Nephron (organoid): ENCODE measurements at regions not wholly inside any gene's neighbourhood (a gene's known extent, or its start where the extent isn't known, plus 50 kb on each side); places are given as distances from the start of the nearest gene placed in this dataset.
"Not testable (repeated sequence)": the region's sequence is repeated elsewhere in the genome, so short reads cannot be mapped to it uniquely, and the experiment has no call there.

ENCODE experiments used
- H3K27ac Mint-ChIP-seq, 3 experiments: 2 replicates each; pipeline ENCODE4 v1.8.0; 2020; ENCODE audit warnings: mixed read lengths in 3 of 3, mild to moderate bottlenecking in 2 of 3, moderate library complexity in 1 of 3
- H3K27me3 Mint-ChIP-seq: 2 replicates; pipeline ENCODE4 v1.8.0; 2021; ENCODE audit warnings: low read depth, mild to moderate bottlenecking, moderate library complexity, mixed read lengths
- H3K36me3 Mint-ChIP-seq: 2 replicates; pipeline ENCODE4 v1.8.0; 2020; ENCODE audit warnings: low read depth, mixed read lengths
- H3K4me1 Mint-ChIP-seq: 2 replicates; pipeline ENCODE4 v1.8.0; 2020; ENCODE audit warnings: mixed read lengths
- H3K4me3 Mint-ChIP-seq, 3 experiments: 2 replicates each; pipeline ENCODE4 v1.8.0; 2020; ENCODE audit warnings: mild to moderate bottlenecking in 3 of 3, mixed read lengths in 3 of 3, moderate library complexity in 2 of 3
- H3K9me3 Mint-ChIP-seq: 2 replicates; pipeline ENCODE4 v1.8.0; 2020; ENCODE audit warnings: mixed read lengths
- CTCF ChIP-seq, 3 experiments: fragments of 200-600 bp; sonication (generic); IDR thresholded peaks; one replicate each; pipeline ENCODE4 v1.5.0; 2021; ENCODE audit warnings: antibody characterized with exemption in 3 of 3; ENCODE audit not compliant: unreplicated experiment in 3 of 3

DNA sequence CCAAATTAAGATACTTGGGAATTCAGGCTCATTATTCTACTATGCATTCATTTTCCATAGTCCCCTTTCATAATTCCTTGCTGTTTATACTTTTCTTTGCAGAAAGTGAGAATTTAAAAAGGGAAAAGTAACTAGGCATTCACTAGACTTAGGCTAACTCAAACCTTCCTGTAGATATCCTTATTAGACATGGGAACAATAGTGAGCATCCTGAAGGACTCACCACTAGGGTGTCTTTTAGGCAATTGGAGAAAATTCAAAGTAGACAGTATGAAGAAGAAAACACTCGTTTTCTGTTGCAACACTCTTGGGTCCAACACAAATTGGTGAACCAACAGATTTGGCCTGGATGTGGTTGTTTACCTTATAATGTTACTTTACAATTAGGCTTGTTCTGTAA lies 213.2 kb upstream of the GRIN3A start:
- H3K4me1 Mint-ChIP-seq, result no peaks in the 10 kb centered on the region
- peaks cover 1% of the 10 kb centered on the region for H3K27me3 Mint-ChIP-seq
- H3K36me3 Mint-ChIP-seq, result no peaks in the 10 kb centered on the region
- no peak overlapping the region for H3K4me3 Mint-ChIP-seq
- H3K9me3 Mint-ChIP-seq, result peaks cover 2% of the 10 kb centered on the region
- no peak for TF ChIP-seq CTCF (IDR thresholded peaks at IDR 0.05; ENCODE audit: unreplicated experiment in 3 of 3)
- no peak overlapping the region for H3K27ac Mint-ChIP-seq

- no peaks in the 10 kb centered on the region for H3K4me1 Mint-ChIP-seq
- peaks cover 3% of the 10 kb centered on the region for H3K9me3 Mint-ChIP-seq
- H3K4me3 Mint-ChIP-seq, result no peak overlapping the region
- H3K27me3 Mint-ChIP-seq, result no peaks in the 10 kb centered on the region
- no peak for TF ChIP-seq CTCF (IDR thresholded peaks at IDR 0.05; ENCODE audit: unreplicated experiment in 3 of 3)
- no peaks in the 10 kb centered on the region for H3K36me3 Mint-ChIP-seq
- H3K27ac Mint-ChIP-seq, result no peak overlapping the region
These were observed 193.3 kb upstream of the GRIN3A start for GRCh38 chr9:101931756-101932155.

DNA sequence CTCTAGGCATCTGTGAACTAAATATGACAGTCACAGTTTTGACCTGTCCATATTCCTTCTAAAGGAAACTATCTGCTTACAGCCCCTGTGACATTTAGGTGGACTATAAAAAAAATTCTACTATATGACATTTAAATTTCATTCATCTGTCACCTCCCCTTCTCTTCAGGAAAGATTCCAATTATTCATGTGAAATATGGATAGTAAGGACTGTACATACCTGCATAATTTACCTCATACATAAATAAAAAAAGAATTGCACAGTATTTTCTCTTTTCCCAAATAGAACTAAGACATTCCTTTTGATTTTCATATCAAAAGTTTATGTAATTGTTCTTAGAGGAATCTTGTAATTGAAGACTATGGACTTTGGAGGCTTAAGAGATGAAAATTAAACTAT lies 192.3 kb upstream of the GRIN3A start:
- no peak overlapping the region for H3K27ac Mint-ChIP-seq
- H3K4me3 Mint-ChIP-seq, result no peak overlapping the region
- no peaks in the 10 kb centered on the region for H3K4me1 Mint-ChIP-seq
- no peaks in the 10 kb centered on the region for H3K27me3 Mint-ChIP-seq
- peaks cover under 1% of the 10 kb centered on the region for H3K9me3 Mint-ChIP-seq
- no peak for TF ChIP-seq CTCF (IDR thresholded peaks at IDR 0.05; ENCODE audit: unreplicated experiment in 3 of 3)
- no peaks in the 10 kb centered on the region for H3K36me3 Mint-ChIP-seq

- Mint-ChIP-seq H3K27ac (no peak overlapping the region), H3K36me3 (no peaks in the 10 kb centered on the region), H3K4me1 (no peaks in the 10 kb centered on the region), H3K27me3 (no peaks in the 10 kb centered on the region), H3K9me3 (no peaks in the 10 kb centered on the region), H3K4me3 (no peak overlapping the region)
- no peak for TF ChIP-seq CTCF (IDR thresholded peaks at IDR 0.05; ENCODE audit: unreplicated experiment in 3 of 3)
These were observed 187.1 kb upstream of the GRIN3A start for GRCh38 chr9:101925498-101925897.

- Mint-ChIP-seq H3K36me3 (no peaks in the 10 kb centered on the region), H3K27me3 (no peaks in the 10 kb centered on the region), H3K4me3 (no peak overlapping the region), H3K4me1 (no peaks in the 10 kb centered on the region), H3K9me3 (no peaks in the 10 kb centered on the region), H3K27ac (no peak overlapping the region)
- no peak for TF ChIP-seq CTCF (IDR thresholded peaks at IDR 0.05; ENCODE audit: unreplicated experiment in 3 of 3)
These were observed 185.0 kb upstream of the GRIN3A start for GRCh38 chr9:101923451-101923850.

- H3K27me3 Mint-ChIP-seq, H3K27ac Mint-ChIP-seq, H3K36me3 Mint-ChIP-seq, H3K4me3 Mint-ChIP-seq, H3K4me1 Mint-ChIP-seq, H3K9me3 Mint-ChIP-seq: not testable (repeated sequence)
These were observed 178.5 kb upstream of the GRIN3A start for GRCh38 chr9:101916948-101917347.

DNA sequence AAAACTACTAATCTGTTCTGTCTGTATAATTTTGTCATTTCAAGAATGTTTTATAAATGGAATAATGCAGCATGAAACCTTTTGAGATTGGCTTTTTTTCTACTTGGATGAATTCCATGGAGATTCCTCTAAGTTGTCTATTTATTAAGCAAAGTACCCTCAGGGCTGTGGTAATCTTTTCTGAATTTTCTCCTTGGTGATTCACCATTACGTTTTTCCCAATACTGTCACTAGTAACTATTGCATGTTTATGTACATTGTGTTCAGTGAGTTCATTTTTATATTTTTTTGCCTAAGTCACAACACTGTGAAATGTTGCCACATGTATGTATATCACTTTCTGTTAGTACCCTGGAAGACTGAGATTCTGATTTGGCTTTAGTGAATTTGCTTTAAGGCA lies 177.0 kb upstream of the GRIN3A start:
- Mint-ChIP-seq H3K27ac (no peak overlapping the region), H3K27me3 (no peaks in the 10 kb centered on the region), H3K4me3 (no peak overlapping the region), H3K4me1 (no peaks in the 10 kb centered on the region), H3K9me3 (no peaks in the 10 kb centered on the region), H3K36me3 (no peaks in the 10 kb centered on the region)
- TF ChIP-seq CTCF (IDR thresholded peaks at IDR 0.05; ENCODE audit: unreplicated experiment in 3 of 3), result no peak
